A673 (cell line): ENCODE measurements at regions not wholly inside any gene's neighbourhood (a gene's known extent, or its start where the extent isn't known, plus 50 kb on each side); places are given as distances from the start of the nearest gene placed in this dataset.

ENCODE experiments used
- EZH2 ChIP-seq: fragments of 200-600 bp; sonication (generic); IDR thresholded peaks from 2 replicates; pipeline ENCODE4 v1.6.1; 2017; ENCODE audit warnings: borderline replicate concordance, low read depth, mild to moderate bottlenecking, mixed read lengths, antibody characterized with exemption, low read length; ENCODE audit not compliant: poor library complexity, severe bottlenecking
- TF ChIP-seq, protein P1 (sequence below): fragments of 300-800, 200-600 bp; sonication (generic); conservative IDR thresholded peaks from 2 replicates; pipeline ENCODE4 v1.5.1; 2017; ENCODE audit warnings: low read depth, mild to moderate bottlenecking, antibody characterized with exemption, low read length, moderate library complexity, mixed read lengths

DNA sequence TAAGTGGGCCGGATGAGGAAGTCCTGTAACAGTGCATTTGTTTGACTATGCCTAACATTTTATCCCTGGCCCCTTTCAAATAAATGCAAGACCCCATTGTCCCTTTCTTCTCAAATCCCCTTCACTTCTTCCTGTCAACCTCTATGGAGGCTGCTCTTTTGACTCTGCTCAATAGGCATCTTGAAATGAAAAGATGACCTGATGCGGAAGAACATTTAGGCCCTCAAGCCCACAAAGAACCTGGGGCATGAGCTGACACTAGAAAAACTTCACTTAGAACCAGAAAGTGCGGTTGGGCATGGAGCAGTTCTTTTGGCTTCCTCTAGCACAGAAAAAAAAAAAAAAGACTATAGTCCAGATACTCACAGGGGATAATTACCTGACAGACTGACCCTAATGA, 1434.7 kb upstream of the WWC1 start:
- TF ChIP-seq, protein P1, sequence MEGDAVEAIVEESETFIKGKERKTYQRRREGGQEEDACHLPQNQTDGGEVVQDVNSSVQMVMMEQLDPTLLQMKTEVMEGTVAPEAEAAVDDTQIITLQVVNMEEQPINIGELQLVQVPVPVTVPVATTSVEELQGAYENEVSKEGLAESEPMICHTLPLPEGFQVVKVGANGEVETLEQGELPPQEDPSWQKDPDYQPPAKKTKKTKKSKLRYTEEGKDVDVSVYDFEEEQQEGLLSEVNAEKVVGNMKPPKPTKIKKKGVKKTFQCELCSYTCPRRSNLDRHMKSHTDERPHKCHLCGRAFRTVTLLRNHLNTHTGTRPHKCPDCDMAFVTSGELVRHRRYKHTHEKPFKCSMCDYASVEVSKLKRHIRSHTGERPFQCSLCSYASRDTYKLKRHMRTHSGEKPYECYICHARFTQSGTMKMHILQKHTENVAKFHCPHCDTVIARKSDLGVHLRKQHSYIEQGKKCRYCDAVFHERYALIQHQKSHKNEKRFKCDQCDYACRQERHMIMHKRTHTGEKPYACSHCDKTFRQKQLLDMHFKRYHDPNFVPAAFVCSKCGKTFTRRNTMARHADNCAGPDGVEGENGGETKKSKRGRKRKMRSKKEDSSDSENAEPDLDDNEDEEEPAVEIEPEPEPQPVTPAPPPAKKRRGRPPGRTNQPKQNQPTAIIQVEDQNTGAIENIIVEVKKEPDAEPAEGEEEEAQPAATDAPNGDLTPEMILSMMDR: no peak
- no peak for TF ChIP-seq EZH2
